Esophagus squamous epithelium (tissue), 5 donors: ENCODE measurements at regions not wholly inside any gene's neighbourhood (a gene's known extent, or its start where the extent isn't known, plus 50 kb on each side); places are given as distances from the start of the nearest gene placed in this dataset.

Source experiments
- DNase-seq: peaks from one replicate; lab custom pipeline; 2025; lab: John Stamatoyannopoulos, UW
- H3K27ac ChIP-seq, 4 donors: fragments of 200-600 bp; sonication (generic); one replicate each; pipeline ENCODE4 v1.5.1; 2016 to 2019; ENCODE audit warnings: mild to moderate bottlenecking in 1 of 4
- H3K27me3 ChIP-seq, 4 donors: fragments of 200-600 bp; sonication (generic); 1 replicate in 3 of 4; 2 replicates in 1 of 4; pipeline versions ENCODE4 v1.5.1 to v1.6.0; 2017 to 2021; ENCODE audit warnings: antibody characterized with exemption in 1 of 4
- H3K36me3 ChIP-seq, 3 donors: fragments of 200-600 bp; sonication (generic); one replicate each; pipeline ENCODE4 v1.5.1; 2016 to 2019
- H3K4me1 ChIP-seq, 3 donors: fragments of 200-600 bp; sonication (generic); one replicate each; pipeline ENCODE4 v1.5.1; 2017 to 2019
- H3K4me3 ChIP-seq, 4 donors: fragments of 200-600 bp; sonication (generic); 1 replicate in 3 of 4; 2 replicates in 1 of 4; pipeline ENCODE4 v1.5.1; 2016 to 2019; ENCODE audit warnings: mild to moderate bottlenecking in 2 of 4, moderate library complexity in 1 of 4
- H3K9me3 ChIP-seq, 3 donors: fragments of 200-600 bp; sonication (generic); one replicate each; pipeline ENCODE4 v1.5.1; 2016 to 2019
- POLR2A ChIP-seq, 4 donors: fragments of 450-650 bp; IDR thresholded peaks; one replicate each; pipeline ENCODE4 v1.6.1; 2017; ENCODE audit warnings: antibody characterized with exemption in 4 of 4, mild to moderate bottlenecking in 4 of 4, moderate library complexity in 3 of 4
- WGBS, 2 donors: methylation state at CpG; one replicate each; pipeline ENCODE4 v1.1.5; 2018; 5-methylcytosine and 5-hydroxymethylcytosine counted together
- intact Hi-C: fragments of 100-400 bp; cut with DNase I; formaldehyde crosslinking; loops from one replicate; pipeline ENCODE4 v1.15.0; 2022
- TF ChIP-seq, protein P1 (sequence below), 6 experiments: fragments of 450-650 bp in 4 of 6; fragments of 200-600 bp in 2 of 6; sonication (generic) in 2 of 6; IDR thresholded peaks; one replicate each; pipeline ENCODE4 v1.5.1; 2016 to 2019; ENCODE audit warnings: antibody characterized with exemption in 6 of 6, mild to moderate bottlenecking in 4 of 6, moderate library complexity in 4 of 6
- donor health status: DM: yes; HTN: yes; CAD: no.

- no peak for DNase-seq
- Histone ChIP-seq H3K36me3 (no peaks in the 10 kb centered on the region), H3K27ac (no peak overlapping the region), H3K4me3 (no peak overlapping the region), H3K4me1 (peaks cover 0 to 28% (median 0%) of the 10 kb centered on the region in 3 donors), H3K9me3 (no peaks in the 10 kb centered on the region), H3K27me3 (peaks cover 0 to 91% (median 0%) of the 10 kb centered on the region in 4 donors)
- intact Hi-C loops, result no loop called here
- no peak for TF ChIP-seq POLR2A (IDR thresholded peaks at IDR 0.05)
- TF ChIP-seq, protein P1, sequence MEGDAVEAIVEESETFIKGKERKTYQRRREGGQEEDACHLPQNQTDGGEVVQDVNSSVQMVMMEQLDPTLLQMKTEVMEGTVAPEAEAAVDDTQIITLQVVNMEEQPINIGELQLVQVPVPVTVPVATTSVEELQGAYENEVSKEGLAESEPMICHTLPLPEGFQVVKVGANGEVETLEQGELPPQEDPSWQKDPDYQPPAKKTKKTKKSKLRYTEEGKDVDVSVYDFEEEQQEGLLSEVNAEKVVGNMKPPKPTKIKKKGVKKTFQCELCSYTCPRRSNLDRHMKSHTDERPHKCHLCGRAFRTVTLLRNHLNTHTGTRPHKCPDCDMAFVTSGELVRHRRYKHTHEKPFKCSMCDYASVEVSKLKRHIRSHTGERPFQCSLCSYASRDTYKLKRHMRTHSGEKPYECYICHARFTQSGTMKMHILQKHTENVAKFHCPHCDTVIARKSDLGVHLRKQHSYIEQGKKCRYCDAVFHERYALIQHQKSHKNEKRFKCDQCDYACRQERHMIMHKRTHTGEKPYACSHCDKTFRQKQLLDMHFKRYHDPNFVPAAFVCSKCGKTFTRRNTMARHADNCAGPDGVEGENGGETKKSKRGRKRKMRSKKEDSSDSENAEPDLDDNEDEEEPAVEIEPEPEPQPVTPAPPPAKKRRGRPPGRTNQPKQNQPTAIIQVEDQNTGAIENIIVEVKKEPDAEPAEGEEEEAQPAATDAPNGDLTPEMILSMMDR (IDR thresholded peaks at IDR 0.05), result no peak
- 93 to 98% methylated on average over 2 to 5 of the region's 5 CpGs for WGBS, 2 donors
Observed at GRCh38 chr9:95607507-95607906, 90.7 kb upstream of the PTCH1 start.

GRCh38 chr9:95606489-95607350 lies 89.9 kb upstream of the PTCH1 start:
- no peak for TF ChIP-seq POLR2A (IDR thresholded peaks at IDR 0.05)
- TF ChIP-seq, protein P1 (IDR thresholded peaks at IDR 0.05), result no peak
- H3K4me1 ChIP-seq, result peaks cover 0 to 28% (median 0%) of the 10 kb centered on the region in 3 donors
- WGBS, 2 donors, result 48 to 52% methylated on average over 19 of the region's 19 CpGs
- H3K27me3 ChIP-seq, result peaks cover 0 to 91% (median 0%) of the 10 kb centered on the region in 4 donors
- H3K4me3 ChIP-seq, result no peak overlapping the region
- DNase-seq, result no peak
- intact Hi-C loops, result no loop called here
- H3K9me3 ChIP-seq, result no peaks in the 10 kb centered on the region
- H3K36me3 ChIP-seq, result no peaks in the 10 kb centered on the region
- no peak overlapping the region for H3K27ac ChIP-seq

DNA sequence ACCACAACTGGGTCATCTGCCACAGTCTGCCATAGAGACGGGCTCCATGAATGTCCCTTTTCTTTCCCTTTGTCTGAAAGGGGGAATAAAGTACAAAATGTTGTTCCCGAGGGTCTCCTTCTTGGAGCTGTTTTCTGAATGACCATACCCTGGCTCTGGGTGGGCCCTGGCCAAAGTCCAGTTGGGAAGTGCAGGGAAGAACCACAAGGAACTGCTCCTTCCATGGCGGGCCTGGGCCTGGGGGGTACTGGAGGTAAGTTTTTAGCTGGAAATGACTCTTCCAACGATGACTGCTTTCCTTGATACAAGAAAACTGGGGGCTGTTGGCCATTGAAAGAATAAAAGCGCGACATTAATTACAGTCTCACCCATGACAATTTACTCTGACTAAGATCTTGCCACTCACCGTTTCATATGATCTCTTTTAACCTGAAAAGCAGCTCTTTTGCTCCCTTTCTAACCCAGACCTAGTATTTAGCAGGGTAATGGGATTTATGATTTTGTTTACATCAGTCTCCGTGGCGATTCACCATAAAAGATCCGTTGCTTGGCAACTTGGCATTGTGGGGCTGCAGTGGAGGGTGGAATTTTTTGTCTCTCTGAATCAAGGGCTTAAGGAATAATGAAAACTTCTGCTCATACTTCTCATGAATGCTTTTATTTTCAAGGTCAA lies 89.2 kb upstream of the PTCH1 start:
- no peak for TF ChIP-seq POLR2A (IDR thresholded peaks at IDR 0.05)
- TF ChIP-seq, protein P1 (IDR thresholded peaks at IDR 0.05), result no peak
- intact Hi-C loops, result no loop called here
- peaks cover 0 to 25% (median 0%) of the 10 kb centered on the region in 3 donors for H3K4me1 ChIP-seq
- no peaks in the 10 kb centered on the region for H3K9me3 ChIP-seq
- no peak for DNase-seq
- H3K36me3 ChIP-seq, result no peaks in the 10 kb centered on the region
- peaks cover 0 to 93% (median 0%) of the 10 kb centered on the region in 4 donors for H3K27me3 ChIP-seq
- H3K4me3 ChIP-seq, result no peak overlapping the region
- WGBS, 2 donors, result 63 to 64% methylated on average over 10 of the region's 10 CpGs
- H3K27ac ChIP-seq, result no peak overlapping the region

- no peak overlapping the region for H3K27ac ChIP-seq
- intact Hi-C loops, result no loop called here
- H3K4me3 ChIP-seq, result no peak overlapping the region
- WGBS, 2 donors, result 20 to 100% methylated on average over 3 of the region's 6 CpGs
- peaks cover 0 to 95% (median 0%) of the 10 kb centered on the region in 4 donors for H3K27me3 ChIP-seq
- TF ChIP-seq, protein P1 (IDR thresholded peaks at IDR 0.05), result no peak
- no peak for TF ChIP-seq POLR2A (IDR thresholded peaks at IDR 0.05)
- peaks cover 0 to 23% (median 0%) of the 10 kb centered on the region in 3 donors for H3K4me1 ChIP-seq
- no peaks in the 10 kb centered on the region for H3K36me3 ChIP-seq
- no peaks in the 10 kb centered on the region for H3K9me3 ChIP-seq
- DNase-seq, result no peak
Observed at GRCh38 chr9:95605101-95605500, 88.3 kb upstream of the PTCH1 start.

DNA sequence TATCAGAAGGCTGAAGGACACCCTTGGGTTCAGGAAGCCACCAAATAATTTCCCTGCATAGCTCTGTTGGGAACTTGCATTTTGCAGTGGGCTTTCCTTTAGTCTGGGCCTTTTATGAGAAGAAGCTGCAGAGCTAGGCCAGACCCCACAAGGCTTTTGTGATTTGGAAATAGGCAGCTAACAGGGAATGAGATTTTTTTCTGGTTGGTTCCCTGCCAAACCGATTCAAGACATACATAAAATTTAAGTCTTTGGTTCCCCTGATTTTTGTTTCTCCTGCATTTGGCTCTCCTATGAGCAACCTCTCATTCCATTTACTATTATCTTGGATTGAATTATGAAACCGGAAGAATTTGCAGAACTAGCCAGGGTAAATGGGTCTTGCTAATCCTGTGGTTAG lies 81.5 kb upstream of the PTCH1 start:
- 61 to 73% methylated on average over 2 of the region's 2 CpGs for WGBS, 2 donors
- no peak for TF ChIP-seq POLR2A (IDR thresholded peaks at IDR 0.05)
- intact Hi-C loops, result no loop called here
- H3K36me3 ChIP-seq, result no peaks in the 10 kb centered on the region
- H3K27me3 ChIP-seq, result peaks cover 0 to 47% (median 0%) of the 10 kb centered on the region in 4 donors
- H3K27ac ChIP-seq, result no peak overlapping the region
- no peaks in the 10 kb centered on the region for H3K4me1 ChIP-seq
- no peaks in the 10 kb centered on the region for H3K9me3 ChIP-seq
- no peak for DNase-seq
- no peak overlapping the region for H3K4me3 ChIP-seq
